SH-SY5Y (cell line): ENCODE measurements at regions not wholly inside any gene's neighbourhood (a gene's known extent, or its start where the extent isn't known, plus 50 kb on each side); places are given as distances from the start of the nearest gene placed in this dataset.

Experiments used
- GATA2 ChIP-seq: IDR thresholded peaks from 2 replicates; pipeline ENCODE4 v1.6.1; 2011; ENCODE audit warnings: mild to moderate bottlenecking, low read depth, low read length
- GATA3 ChIP-seq: IDR thresholded peaks from 2 replicates; pipeline ENCODE4 v1.6.1; 2011; ENCODE audit warnings: low read depth, mild to moderate bottlenecking, low read length, moderate library complexity

DNA sequence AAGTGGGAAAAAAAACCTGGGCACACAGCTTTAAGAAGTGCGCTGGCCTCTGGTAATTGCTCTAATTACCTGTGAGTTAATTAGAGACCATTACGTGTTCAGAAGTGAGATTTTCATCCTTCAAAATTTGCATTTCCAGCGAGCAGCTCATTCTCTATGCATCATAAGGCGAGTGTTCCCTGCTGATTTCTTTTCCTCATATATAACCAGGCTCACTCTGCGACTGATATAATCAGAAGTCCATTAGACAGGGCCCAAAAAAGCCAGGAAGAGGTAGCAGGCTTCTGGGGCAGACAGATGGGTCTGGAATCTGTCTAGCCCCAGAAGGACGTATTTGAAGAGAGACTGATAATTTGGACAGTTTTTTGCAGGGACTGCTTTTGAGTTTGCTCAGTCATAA, 158.7 kb downstream of the MTHFS start:
- peak; percentile 94 for TF ChIP-seq GATA2
- TF ChIP-seq GATA3: peak; percentile 84
